ENCODE measurements at regions not wholly inside any gene's neighbourhood (a gene's known extent, or its start where the extent isn't known, plus 50 kb on each side); places are given as distances from the start of the nearest gene placed in this dataset.

GRCh38 chr16:14347706-14348105, 276.6 kb downstream of the MRTFB start:
- H3K9me3 ChIP-seq (ENCODE audit: control insufficient read depth, low read length): no peaks in the 10 kb centered on the region
- H3K27ac ChIP-seq (ENCODE audit: insufficient read depth, low read depth, low read length, poor library complexity, severe bottlenecking): no peak overlapping the region
- 83 to 87% methylated on average over 12 of the region's 12 CpGs for WGBS, 2 experiments
- no peaks in the 10 kb centered on the region for H3K4me1 ChIP-seq (ENCODE audit: control insufficient read depth, insufficient read depth, low read length)
- H3K36me3 ChIP-seq (ENCODE audit: control insufficient read depth, insufficient read depth, low read length): no peaks in the 10 kb centered on the region
- no peaks in the 10 kb centered on the region for H3K27me3 ChIP-seq (ENCODE audit: control insufficient read depth, insufficient read depth, low read length, poor library complexity, severe bottlenecking)
- no peak overlapping the region for H3K4me3 ChIP-seq (ENCODE audit: insufficient read depth, low read depth, low read length)

GRCh38 chr16:14346278-14347142, 275.4 kb downstream of the MRTFB start:
- Histone ChIP-seq H3K27me3 (ENCODE audit: control insufficient read depth, insufficient read depth, low read length, poor library complexity, severe bottlenecking) (no peaks in the 10 kb centered on the region), H3K4me1 (ENCODE audit: control insufficient read depth, insufficient read depth, low read length) (no peaks in the 10 kb centered on the region), H3K36me3 (ENCODE audit: control insufficient read depth, insufficient read depth, low read length) (no peaks in the 10 kb centered on the region), H3K27ac (ENCODE audit: insufficient read depth, low read depth, low read length, poor library complexity, severe bottlenecking) (no peak overlapping the region), H3K4me3 (ENCODE audit: insufficient read depth, low read depth, low read length) (no peak overlapping the region), H3K9me3 (ENCODE audit: control insufficient read depth, low read length) (no peaks in the 10 kb centered on the region)
- 85 to 89% methylated on average over 9 of the region's 9 CpGs for WGBS, 2 experiments

- Histone ChIP-seq H3K36me3 (ENCODE audit: control insufficient read depth, insufficient read depth, low read length) (no peaks in the 10 kb centered on the region), H3K27ac (ENCODE audit: insufficient read depth, low read depth, low read length, poor library complexity, severe bottlenecking) (no peak overlapping the region), H3K9me3 (ENCODE audit: control insufficient read depth, low read length) (no peaks in the 10 kb centered on the region), H3K4me1 (ENCODE audit: control insufficient read depth, insufficient read depth, low read length) (no peaks in the 10 kb centered on the region), H3K27me3 (ENCODE audit: control insufficient read depth, insufficient read depth, low read length, poor library complexity, severe bottlenecking) (no peaks in the 10 kb centered on the region), H3K4me3 (ENCODE audit: insufficient read depth, low read depth, low read length) (no peak overlapping the region)
- WGBS, 2 experiments: 89 to 90% methylated on average over 19 of the region's 19 CpGs
Measured at GRCh38 chr16:14345512-14346115, 274.5 kb downstream of the MRTFB start.

- no peaks in the 10 kb centered on the region for H3K36me3 ChIP-seq (ENCODE audit: control insufficient read depth, insufficient read depth, low read length)
- H3K27ac ChIP-seq (ENCODE audit: insufficient read depth, low read depth, low read length, poor library complexity, severe bottlenecking): no peak overlapping the region
- no peaks in the 10 kb centered on the region for H3K9me3 ChIP-seq (ENCODE audit: control insufficient read depth, low read length)
- H3K27me3 ChIP-seq (ENCODE audit: control insufficient read depth, insufficient read depth, low read length, poor library complexity, severe bottlenecking): no peaks in the 10 kb centered on the region
- H3K4me3 ChIP-seq (ENCODE audit: insufficient read depth, low read depth, low read length): no peak overlapping the region
- no peaks in the 10 kb centered on the region for H3K4me1 ChIP-seq (ENCODE audit: control insufficient read depth, insufficient read depth, low read length)
- WGBS, 2 experiments: 92 to 93% methylated on average over 9 of the region's 9 CpGs
Measured at GRCh38 chr16:14344945-14345344, 273.8 kb downstream of the MRTFB start.

- H3K4me1 ChIP-seq (ENCODE audit: control insufficient read depth, insufficient read depth, low read length): no peaks in the 10 kb centered on the region
- WGBS, 2 experiments: 70 to 77% methylated on average over 5 of the region's 5 CpGs
Measured at GRCh38 chr16:14344292-14344691, 273.2 kb downstream of the MRTFB start.

GRCh38 chr16:14341324-14342225, 270.5 kb downstream of the MRTFB start:
- Histone ChIP-seq H3K9me3 (ENCODE audit: control insufficient read depth, low read length) (no peaks in the 10 kb centered on the region), H3K4me3 (ENCODE audit: insufficient read depth, low read depth, low read length) (no peak overlapping the region), H3K27me3 (ENCODE audit: control insufficient read depth, insufficient read depth, low read length, poor library complexity, severe bottlenecking) (no peaks in the 10 kb centered on the region), H3K36me3 (ENCODE audit: control insufficient read depth, insufficient read depth, low read length) (no peaks in the 10 kb centered on the region), H3K27ac (ENCODE audit: insufficient read depth, low read depth, low read length, poor library complexity, severe bottlenecking) (no peak overlapping the region), H3K4me1 (ENCODE audit: control insufficient read depth, insufficient read depth, low read length) (no peaks in the 10 kb centered on the region)
- 90 to 93% methylated on average over 3 of the region's 4 CpGs for WGBS, 2 experiments

More at GRCh38 chr16:14344292-14344691, 273.2 kb downstream of the MRTFB start:
- Histone ChIP-seq H3K27me3 (ENCODE audit: control insufficient read depth, insufficient read depth, low read length, poor library complexity, severe bottlenecking) (no peaks in the 10 kb centered on the region), H3K36me3 (ENCODE audit: control insufficient read depth, insufficient read depth, low read length) (no peaks in the 10 kb centered on the region), H3K27ac (ENCODE audit: insufficient read depth, low read depth, low read length, poor library complexity, severe bottlenecking) (no peak overlapping the region), H3K9me3 (ENCODE audit: control insufficient read depth, low read length) (no peaks in the 10 kb centered on the region), H3K4me3 (ENCODE audit: insufficient read depth, low read depth, low read length) (no peak overlapping the region)

GRCh38 chr16:14339694-14340093, 268.6 kb downstream of the MRTFB start:
- Histone ChIP-seq H3K27ac (ENCODE audit: insufficient read depth, low read depth, low read length, poor library complexity, severe bottlenecking) (no peak overlapping the region), H3K4me1 (ENCODE audit: control insufficient read depth, insufficient read depth, low read length) (no peaks in the 10 kb centered on the region), H3K9me3 (ENCODE audit: control insufficient read depth, low read length) (no peaks in the 10 kb centered on the region), H3K4me3 (ENCODE audit: insufficient read depth, low read depth, low read length) (no peak overlapping the region), H3K27me3 (ENCODE audit: control insufficient read depth, insufficient read depth, low read length, poor library complexity, severe bottlenecking) (no peaks in the 10 kb centered on the region), H3K36me3 (ENCODE audit: control insufficient read depth, insufficient read depth, low read length) (no peaks in the 10 kb centered on the region)
- WGBS, 2 experiments: 90 to 92% methylated on average over 2 of the region's 2 CpGs

GRCh38 chr16:14338969-14339368, 267.9 kb downstream of the MRTFB start:
- Histone ChIP-seq H3K27ac (ENCODE audit: insufficient read depth, low read depth, low read length, poor library complexity, severe bottlenecking) (no peak overlapping the region), H3K4me3 (ENCODE audit: insufficient read depth, low read depth, low read length) (no peak overlapping the region), H3K36me3 (ENCODE audit: control insufficient read depth, insufficient read depth, low read length) (no peaks in the 10 kb centered on the region), H3K27me3 (ENCODE audit: control insufficient read depth, insufficient read depth, low read length, poor library complexity, severe bottlenecking) (no peaks in the 10 kb centered on the region), H3K4me1 (ENCODE audit: control insufficient read depth, insufficient read depth, low read length) (no peaks in the 10 kb centered on the region), H3K9me3 (ENCODE audit: control insufficient read depth, low read length) (no peaks in the 10 kb centered on the region)
- 92 to 93% methylated on average over 4 of the region's 4 CpGs for WGBS, 2 experiments

GRCh38 chr16:14338236-14338635, 267.1 kb downstream of the MRTFB start:
- no peaks in the 10 kb centered on the region for H3K9me3 ChIP-seq (ENCODE audit: control insufficient read depth, low read length)
- no peaks in the 10 kb centered on the region for H3K36me3 ChIP-seq (ENCODE audit: control insufficient read depth, insufficient read depth, low read length)
- no peaks in the 10 kb centered on the region for H3K4me1 ChIP-seq (ENCODE audit: control insufficient read depth, insufficient read depth, low read length)
- H3K27me3 ChIP-seq (ENCODE audit: control insufficient read depth, insufficient read depth, low read length, poor library complexity, severe bottlenecking): no peaks in the 10 kb centered on the region
- H3K27ac ChIP-seq (ENCODE audit: insufficient read depth, low read depth, low read length, poor library complexity, severe bottlenecking): no peak overlapping the region
- no peak overlapping the region for H3K4me3 ChIP-seq (ENCODE audit: insufficient read depth, low read depth, low read length)
